ENCODE measurements at regions not wholly inside any gene's neighbourhood (a gene's known extent, or its start where the extent isn't known, plus 50 kb on each side); places are given as distances from the start of the nearest gene placed in this dataset.

- in situ Hi-C loops (cut with HindIII; ENCODE audit: low sequenced_read_pairs), result no loop called here
- no peak for DNase-seq (ENCODE audit: low spot score)
Observed at GRCh38 chr12:83220774-83221173, 534.1 kb downstream of the TMTC2 start.

DNA sequence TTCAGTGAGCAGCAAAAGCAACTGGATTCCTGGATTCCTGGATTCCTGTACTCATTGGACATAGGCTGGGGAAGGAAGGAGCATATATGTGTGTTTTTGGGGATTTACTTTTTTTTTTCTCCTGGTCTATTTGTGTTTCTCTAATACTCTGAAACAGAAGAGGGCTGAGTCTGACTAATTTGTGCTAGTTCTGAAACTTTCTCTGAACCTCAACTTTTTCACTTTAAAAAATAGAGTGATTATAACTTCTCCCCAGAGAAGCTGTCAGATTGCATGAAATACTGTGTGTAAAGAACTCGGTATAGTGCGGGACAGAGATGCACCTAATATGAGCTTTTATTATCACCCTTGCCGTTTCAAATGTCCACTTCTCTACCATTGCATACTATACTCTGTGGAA is 529.5 kb downstream of the TMTC2 start:
- DNase-seq (ENCODE audit: low spot score), result no peak
- in situ Hi-C loops (cut with HindIII; ENCODE audit: low sequenced_read_pairs), result no loop called here

DNA sequence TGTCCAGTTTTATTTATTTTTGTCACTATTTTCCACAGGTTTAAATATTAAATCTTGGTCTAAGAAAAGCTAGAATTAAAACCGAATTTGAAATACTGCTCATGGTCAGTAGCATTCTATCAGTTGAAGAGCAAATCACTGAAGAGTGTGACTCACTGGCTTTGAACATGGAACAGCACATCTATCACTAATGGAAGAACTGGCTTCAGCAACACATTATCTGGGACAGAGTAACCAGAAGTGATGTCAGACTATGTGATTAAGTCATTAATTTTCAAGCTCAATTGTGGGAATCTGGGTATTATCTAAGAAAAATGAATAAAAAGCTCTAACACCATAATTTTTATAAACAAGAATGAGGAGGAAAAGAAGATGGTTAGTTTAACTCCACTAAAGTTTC is 527.5 kb downstream of the TMTC2 start:
- in situ Hi-C loops (cut with HindIII; ENCODE audit: low sequenced_read_pairs), result no loop called here
- DNase-seq (ENCODE audit: low spot score), result no peak

DNA sequence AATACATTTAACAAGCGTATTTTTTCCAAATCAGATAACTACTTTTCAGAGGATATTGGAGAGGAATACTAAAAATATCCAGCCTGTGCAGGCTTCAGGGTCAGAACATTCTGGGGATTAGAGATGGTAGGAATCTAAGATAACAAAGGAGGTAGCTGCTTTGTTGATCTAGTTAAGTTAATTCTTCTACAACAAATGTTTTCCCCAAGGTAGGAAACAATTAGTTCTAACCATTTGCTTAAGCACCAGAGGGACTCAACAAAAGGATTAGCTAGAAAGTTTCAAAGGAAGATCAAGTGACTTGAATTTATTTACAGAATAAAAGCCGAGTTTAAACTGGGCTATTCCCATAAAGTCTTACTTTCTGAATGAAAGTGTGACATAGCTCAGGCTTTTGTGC is 524.2 kb downstream of the TMTC2 start:
- no peak for DNase-seq (ENCODE audit: low spot score)
- in situ Hi-C loops (cut with HindIII; ENCODE audit: low sequenced_read_pairs), result no loop called here

DNA sequence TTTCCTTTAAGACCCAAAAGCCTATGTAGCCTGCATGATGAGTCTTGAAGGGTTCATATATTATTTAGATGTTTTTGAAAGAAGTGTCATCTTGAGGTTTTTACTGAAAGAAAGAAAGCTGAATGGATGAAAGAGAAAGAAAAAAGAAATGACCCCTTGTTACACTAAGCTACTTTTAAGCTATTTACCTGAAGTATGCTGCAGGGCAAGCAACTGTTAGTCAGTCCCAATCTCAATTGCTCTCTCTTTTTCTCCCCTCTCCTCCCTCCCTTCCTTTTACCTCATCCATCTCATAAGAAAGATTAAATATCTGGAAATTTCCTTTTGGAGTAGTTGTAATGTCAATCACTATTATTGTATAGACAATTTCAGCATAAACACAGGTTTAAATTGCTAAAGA is 512.4 kb downstream of the TMTC2 start:
- in situ Hi-C loops (cut with HindIII; ENCODE audit: low sequenced_read_pairs), result no loop called here
- DNase-seq (ENCODE audit: low spot score), result no peak

- DNase-seq (ENCODE audit: low spot score), result peak; percentile 2
- in situ Hi-C loops (cut with HindIII; ENCODE audit: low sequenced_read_pairs), result no loop called here
Observed at GRCh38 chr12:83198291-83199015, 511.7 kb downstream of the TMTC2 start.

DNA sequence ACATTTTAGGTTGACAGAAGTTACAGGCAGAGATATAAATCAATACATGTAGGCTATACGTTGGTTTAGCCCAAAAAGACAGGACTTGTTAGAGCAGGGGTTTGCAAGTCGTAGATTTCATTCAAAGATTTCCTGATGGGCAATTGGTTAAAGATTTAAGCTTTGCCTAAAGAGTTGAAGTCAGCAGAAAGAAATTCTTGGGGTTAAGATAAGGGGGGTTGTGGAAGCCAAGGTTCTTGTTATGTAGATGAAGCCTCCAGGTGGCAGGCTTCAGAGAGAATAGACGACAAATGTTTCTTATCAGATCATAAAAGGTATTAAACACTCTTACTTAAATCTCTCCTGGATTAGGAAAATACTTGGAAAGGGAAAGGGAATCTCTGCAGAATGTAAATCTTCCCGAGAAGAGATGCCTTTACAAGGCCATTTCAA is 510.8 kb downstream of the TMTC2 start:
- in situ Hi-C loops (cut with HindIII; ENCODE audit: low sequenced_read_pairs), result no loop called here
- no peak for DNase-seq (ENCODE audit: low spot score)

DNA sequence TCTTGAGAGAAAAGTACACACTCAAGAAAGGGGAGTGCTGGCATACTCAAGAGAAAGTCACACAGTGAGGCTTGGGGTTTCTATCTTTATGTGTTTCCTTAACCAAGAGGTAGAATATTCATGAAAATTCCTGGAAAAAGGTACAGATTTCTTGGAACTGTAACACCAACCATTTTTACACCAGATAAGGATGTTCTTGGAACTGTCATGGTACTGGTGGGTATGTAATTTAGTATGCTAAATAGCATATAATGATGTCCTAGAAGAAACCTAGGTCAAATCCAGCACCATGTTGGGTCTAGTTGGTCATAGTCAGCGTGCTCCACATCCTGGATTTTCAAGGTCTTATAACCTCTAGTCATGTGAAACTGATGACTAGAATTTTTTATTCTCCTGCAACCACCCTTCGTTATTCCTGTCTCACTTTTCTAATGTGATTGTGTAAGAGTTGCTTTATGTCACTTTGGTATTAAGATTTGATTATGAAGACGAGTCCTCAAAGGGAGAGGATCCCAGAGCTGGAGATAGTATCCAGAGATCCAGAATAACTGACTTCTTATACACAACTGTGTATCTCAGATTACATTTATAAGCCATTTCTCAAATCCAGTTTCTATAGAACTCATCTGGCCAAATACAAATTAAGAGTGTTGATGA is 510.1 kb downstream of the TMTC2 start:
- in situ Hi-C loops (cut with HindIII; ENCODE audit: low sequenced_read_pairs), result no loop called here
- DNase-seq (ENCODE audit: low spot score), result no peak

DNA sequence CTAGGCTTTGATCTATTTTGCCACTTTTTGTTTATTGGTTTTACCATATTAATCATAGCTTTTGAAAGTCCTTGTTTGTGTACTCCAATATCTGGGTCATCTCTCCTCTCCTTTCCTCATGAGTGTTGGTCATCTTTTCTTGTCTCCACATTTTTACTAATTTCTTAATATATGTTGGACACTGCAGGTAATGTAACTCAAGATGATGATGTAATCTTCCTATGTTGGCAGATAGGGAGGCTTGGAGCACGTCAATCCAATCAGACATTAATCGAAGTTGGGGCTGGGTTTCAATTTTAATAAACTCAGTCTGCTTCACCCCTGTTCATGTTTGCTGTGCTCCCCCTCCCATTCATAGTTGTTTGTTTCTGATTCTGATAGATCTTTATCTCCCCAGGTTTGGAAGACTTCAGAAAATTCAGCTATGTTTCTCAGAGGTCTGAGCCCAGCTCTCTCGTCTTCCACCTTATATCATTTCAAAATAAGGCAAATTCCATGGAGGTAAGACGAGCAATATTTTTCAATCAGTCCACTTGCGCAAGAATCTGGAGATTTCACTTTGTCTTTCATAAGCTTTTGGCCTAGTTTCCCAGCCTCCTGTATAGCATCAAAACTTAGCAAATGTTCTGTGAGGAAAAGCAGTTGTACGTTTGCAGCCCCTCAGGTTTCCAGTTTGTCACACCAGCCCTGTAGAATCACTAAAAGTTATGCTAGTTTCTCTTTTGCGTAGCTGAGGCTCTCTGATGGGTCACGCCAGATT is 504.1 kb downstream of the TMTC2 start:
- DNase-seq (ENCODE audit: low spot score), result no peak
- in situ Hi-C loops (cut with HindIII; ENCODE audit: low sequenced_read_pairs), result no loop called here

- DNase-seq (ENCODE audit: low spot score), result no peak
Observed at GRCh38 chr12:83186419-83186818, 499.7 kb downstream of the TMTC2 start.

GRCh38 chr12:83185241-83185640 is 498.5 kb downstream of the TMTC2 start:
- in situ Hi-C loops (cut with HindIII; ENCODE audit: low sequenced_read_pairs), result no loop called here
- no peak for DNase-seq (ENCODE audit: low spot score)

More at GRCh38 chr12:83186419-83186818, 499.7 kb downstream of the TMTC2 start:
- in situ Hi-C loops (cut with HindIII; ENCODE audit: low sequenced_read_pairs), result no loop called here

Measured in G401 (cell line).